GM18868 (cell line): ENCODE measurements at regions not wholly inside any gene's neighbourhood (a gene's known extent, or its start where the extent isn't known, plus 50 kb on each side); places are given as distances from the start of the nearest gene placed in this dataset.

ENCODE experiments used
- ATAC-seq: cut with Tn5 transposase; IDR thresholded peaks from one replicate; pipeline ENCODE4 v1.9.1; 2021; ENCODE audit warnings: mild to moderate bottlenecking, moderate library complexity; ENCODE audit not compliant: unreplicated experiment

DNA sequence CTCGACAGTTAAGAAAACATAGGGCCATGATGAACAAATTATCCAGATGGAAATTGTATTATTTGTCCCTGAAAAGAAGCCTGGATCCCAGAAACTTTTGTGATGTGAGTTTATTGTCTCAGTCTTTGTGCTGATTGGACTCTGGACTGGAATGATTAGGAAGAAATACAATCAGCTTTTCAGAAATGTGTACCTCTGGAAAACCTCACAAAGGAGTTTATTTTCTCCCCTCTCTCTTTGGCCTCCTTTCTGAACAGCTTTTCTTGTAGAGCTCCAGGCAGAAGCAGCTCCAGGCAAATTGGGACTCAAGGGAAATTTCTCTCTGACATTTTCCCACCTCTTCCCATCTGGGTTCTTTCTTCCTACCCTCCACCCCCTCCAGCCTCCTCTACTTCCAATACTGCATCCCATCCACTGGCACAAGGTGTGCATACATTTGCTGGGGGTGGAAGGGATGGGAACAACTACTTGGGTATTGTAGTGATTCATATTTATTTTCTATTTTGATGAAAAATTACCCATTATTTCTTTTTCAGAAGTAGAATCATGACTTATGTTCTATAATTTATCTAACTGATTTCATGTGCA, 119.7 kb downstream of the CD47 start:
- no peak for ATAC-seq

DNA sequence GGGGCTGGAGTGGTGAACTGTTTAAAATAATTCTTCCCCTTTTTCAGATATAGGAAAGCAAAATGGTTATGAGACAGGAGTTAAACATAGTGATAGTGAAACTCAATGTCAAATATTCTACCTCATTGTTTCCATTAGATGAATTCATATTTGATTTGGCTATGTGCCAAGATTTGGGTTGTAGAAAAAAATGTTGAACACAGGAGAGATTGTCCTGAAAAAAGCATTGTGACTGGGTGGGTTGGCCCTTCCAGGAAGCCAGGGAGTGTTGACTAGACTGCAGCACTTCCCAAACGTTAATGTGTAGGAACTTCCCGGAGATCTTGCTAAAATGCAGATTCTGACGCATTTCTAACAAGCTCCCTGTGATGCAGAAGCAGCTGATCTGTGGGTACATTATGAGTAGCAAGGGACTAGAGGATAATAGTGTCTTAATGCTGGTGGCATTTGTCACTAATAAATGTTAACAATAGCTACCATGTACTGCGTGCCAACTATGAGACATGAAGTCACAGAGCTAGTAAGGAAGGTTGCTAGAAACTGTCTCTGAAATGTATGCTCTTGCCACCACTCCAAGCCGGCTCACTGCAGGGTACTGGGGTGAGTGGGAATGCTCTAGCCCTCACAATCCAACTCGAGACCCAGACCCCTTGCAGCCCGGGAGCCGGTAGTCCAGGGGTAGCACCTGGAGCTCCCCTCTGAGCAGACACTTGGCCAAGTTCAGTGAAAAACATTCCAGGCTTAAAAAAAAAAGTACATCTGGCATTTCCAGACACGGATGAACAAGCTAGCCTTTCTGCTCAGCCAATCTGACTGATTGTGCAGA, 120.6 kb downstream of the CD47 start:
- ATAC-seq = no peak

DNA sequence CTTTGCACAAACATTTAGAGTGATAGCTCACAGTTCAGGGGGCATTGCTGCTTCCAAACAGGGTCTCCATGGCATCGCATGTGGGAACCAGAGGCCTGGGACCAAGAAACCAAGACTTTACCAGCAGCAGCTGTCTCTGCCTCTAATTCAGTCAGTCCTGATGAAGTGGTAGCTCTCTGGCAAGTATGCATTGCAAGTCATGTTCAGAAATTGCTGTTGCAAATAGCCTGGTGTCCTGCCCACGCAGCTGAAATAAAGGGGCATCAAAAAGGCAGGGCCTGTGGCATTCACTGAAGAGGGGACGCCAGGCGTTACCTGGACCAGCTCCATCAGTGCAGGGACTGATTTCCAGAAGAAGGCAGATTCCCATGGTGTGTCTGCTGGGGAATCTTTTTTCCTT, 121.3 kb downstream of the CD47 start:
- no peak for ATAC-seq

DNA sequence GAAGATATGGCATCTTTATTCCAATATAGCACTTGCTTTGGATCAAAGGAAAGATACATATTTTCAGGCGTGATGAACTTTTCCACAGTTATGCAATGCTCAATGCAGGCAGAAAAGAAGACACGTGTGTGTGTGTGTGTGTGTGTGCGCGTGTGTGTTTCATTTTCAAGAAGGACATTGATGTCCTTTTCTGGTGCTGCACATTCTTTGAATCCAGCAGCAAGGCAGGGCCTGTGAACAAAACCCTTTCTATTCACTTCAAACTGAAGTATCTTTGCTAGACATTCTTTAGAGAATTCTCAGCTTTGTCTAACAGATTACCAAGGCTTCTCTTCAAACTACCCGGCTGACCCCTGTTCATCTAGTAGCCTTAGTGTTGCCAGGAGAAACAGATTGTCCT, 124.6 kb downstream of the CD47 start:
- ATAC-seq = no peak

DNA sequence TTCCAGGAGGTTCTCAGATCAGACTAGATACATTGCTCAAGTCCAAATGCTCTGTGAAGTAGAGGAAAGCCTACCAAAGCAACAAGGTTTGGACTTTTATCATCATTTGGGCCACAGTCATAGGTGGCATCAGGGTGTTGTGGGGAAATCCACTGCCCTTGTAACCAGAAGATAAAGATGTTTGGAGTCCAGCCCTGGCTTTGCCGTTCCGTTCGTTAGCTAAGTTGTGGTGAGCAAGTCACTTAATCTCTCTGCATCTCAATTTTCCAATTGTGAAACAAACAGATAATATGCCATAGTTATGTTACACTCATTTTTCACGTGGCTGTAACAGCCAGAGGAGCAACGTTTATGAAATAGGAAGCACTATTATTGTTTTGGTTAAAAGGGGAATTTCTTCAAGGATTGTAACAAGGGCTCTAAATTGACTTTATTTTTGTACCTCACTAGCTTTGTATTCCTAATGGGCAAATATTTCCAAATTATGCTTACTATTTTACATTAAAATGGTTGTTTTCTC, 125.6 kb downstream of the CD47 start:
- ATAC-seq = no peak

DNA sequence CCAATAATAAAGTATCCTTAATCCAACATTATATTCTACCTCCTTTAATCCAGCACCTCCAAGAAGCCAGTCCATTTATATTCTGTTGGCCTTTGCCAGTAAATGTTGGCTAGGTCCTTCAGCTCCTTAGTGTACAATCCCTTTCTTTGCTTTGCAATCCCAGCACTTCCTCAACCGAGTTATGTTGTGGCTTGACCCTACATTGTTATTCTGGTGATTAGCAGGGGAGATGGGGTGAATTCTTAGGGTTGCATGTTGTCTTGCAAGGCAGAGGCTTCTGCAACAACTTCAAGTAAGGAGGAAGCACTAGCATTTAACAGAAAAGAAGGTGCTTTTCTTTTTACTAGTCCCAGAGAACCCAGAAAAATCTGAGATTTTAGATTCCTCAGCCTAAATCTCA, 127.2 kb downstream of the CD47 start:
- ATAC-seq = no peak

DNA sequence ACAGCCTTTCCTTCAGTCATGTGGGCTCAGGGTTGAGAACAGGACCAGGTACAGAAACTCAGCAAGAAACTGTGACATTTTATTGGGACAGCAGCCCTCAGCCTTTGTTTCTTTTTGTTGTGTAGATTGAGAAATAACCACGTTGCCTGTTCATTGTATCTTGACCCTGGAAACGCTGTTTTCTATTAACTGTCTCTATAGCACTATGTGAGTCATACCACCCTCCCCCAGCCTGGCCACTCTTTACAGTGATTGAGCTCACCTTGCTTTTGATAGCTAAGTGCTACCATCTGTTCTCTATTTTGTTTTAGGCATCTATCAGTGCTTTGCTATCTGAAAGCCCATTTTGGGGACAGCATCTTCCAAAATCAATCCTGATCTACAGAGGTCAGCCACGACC, 127.9 kb downstream of the CD47 start:
- no peak for ATAC-seq

DNA sequence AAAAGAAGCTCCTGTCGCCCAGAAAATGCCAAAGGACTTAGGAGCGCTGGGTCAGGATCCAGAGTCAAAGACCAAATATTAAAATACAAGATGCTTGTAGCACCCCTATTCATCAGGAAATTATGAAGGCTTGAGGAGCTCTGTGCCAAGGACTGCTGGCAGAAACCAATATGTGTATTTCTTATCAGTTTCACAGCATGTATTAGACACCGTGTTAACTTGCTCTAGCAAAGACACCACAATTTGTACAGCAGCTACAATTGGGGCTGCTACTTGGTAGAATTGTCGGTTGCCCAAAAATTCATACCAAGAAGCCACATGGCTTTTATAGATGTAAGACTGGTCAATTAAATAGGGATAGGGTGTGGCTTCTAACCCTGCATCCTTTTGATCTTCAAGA, 128.8 kb downstream of the CD47 start:
- no peak for ATAC-seq

DNA sequence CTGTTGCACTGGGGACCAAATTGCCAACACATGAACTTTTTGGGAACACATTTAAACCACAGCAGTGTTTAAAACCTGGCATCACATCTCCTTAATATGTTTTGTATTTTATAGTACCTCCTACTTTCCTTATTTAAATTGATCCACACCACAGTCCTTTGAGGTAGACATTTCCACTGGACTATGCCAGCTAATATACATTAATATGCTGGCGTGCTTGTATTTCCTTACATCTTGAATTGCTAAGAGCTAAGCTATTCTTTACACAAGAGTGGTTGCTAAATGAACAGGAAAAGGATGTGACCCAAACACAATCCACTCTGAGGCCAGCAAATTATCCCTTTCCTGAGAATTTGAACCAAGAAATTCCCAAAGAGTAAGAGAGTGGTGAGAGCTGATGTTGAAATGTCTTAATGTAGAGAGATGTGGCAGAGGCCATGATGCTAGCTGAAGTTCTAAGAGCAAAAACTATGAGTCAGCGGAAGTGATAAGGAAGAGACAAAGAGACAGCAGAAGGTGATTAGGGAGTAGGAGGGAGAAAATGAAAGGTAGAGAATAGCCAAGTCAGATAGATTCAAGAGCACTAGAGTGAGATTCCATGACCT, 131.2 kb downstream of the CD47 start:
- ATAC-seq = no peak

DNA sequence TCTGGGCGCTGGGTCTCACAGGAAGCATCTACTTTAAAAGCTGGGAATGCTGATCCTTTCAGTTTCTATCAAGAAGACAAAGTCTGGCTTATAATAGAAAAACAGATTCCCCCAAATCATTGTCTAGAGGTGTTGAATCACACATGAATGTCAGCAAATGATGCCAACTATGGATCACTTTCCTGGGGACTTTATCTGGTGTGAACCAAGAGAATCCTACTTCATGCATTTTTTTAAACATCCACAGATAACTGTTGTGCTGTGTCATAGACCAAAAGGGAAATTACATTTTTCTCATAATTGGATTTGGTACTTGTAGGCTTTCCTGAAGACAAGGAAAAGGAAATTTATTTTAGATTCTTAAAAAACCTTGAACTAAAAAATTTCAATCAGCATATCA, 132.7 kb downstream of the CD47 start:
- ATAC-seq = no peak

DNA sequence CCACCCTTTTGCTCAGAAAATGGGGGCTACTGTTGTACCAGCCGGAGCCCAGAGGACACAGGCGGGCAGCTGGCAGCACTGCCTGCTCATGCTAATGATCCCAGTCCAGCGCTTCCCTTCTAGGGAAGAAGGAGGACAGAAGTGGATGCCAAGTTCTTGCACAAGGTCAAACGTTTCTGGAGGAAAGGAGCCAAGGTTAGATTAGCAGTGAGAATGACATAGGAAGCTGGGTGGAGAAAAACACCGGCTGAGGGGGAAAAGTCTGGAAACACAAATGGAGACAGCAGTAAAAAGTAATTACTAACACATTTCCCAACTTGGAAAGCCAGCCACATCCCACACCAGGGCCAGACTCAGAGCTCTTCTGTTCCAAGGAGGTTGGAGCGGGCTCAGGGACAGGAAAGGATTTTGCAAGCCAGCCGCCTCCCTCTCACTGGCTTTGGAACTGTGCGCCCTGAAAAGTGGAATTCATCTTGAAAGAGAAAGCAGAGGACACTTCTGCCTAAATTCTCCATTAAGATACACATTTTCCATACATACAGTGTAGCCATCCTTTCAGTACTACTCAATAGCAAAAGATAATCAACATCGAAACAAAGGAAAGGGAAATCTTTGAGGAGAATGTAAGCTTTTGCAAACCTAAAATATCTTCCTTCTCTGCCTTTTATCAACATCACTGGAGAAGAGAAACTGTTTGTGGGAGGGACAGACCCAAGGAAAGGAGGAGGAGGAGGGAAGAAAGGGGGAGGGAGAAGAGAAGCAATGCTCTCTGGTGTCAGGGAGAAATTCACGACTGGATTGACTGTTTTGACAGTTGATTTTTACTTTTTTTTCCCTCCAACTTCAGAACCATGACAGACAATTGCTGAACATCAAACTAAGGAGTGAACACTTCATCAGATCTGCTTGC, 133.6 kb downstream of the CD47 start:
- ATAC-seq = no peak

DNA sequence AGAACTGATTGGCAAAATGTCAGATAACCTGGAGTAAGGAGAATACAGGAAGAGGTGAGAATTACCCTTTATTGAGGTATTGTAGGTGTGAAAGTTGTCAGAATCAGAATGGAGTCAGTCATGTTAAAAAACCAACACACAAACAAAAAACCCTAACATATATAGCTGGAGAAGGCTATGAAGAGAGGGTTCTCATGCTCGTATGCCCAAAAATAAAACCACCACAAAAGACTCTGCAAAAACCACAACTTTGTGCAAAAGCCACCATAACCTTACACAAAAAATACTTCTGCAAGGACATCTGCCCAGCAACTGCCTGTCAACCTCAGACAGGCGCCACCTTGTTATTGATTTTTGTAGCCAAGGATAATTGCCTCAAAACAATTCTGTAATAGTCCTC, 136.0 kb downstream of the CD47 start:
- no peak for ATAC-seq

DNA sequence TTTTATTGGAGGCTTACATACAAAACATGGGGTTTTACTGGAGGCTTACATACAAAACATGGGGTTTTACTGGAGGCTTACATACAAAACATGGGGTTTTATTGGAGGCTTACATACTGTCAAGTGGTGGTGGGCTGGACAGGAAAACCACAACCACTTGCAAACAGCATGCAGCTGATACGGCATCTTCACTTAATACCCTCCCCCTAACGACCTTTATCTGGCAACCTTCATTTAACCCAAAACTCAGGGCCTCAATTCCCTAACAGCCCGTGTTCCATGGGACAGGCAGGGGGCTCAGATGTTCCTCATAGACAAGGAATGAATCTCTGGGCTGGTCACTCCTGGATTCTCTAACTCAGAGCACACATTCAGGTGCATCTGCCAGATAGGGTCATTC, 137.1 kb downstream of the CD47 start:
- no peak for ATAC-seq

DNA sequence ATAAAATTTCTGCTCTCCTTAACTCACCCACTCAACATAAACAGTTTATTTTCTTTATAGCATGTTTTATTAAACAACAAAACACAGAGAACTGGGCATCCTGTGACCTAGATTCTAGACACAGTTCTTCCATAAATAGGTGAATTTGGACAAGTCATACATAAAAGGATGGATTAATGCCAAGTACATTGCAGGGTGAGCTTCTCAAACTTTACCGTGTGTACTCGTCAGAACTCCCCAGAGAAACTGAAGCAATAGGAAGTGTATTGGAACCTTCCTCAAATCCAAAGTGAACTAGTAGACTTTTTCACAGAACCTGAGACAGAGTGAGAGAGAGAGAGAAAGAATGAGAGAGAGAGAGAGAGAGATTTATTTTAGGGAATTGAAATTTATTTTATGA, 139.7 kb downstream of the CD47 start:
- ATAC-seq = no peak

DNA sequence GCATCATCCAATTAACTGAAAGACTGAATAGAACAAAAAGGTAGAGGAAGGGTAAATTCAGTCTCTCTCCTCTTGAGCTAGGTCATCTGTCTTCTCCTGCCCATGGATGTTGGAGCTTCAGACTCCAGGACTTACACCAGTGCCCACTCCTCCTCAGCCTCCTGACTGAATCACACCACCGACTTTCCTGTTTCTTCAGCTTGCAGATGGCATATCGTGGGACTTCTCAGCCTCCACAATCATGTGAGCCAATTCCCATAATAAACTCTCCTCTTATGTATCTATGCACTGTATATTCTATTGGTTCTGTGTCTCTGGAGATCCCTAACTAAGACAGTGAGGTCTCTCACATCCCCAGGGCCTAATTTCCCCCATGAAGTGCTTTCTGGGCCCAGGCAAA, 140.4 kb downstream of the CD47 start:
- ATAC-seq = no peak

DNA sequence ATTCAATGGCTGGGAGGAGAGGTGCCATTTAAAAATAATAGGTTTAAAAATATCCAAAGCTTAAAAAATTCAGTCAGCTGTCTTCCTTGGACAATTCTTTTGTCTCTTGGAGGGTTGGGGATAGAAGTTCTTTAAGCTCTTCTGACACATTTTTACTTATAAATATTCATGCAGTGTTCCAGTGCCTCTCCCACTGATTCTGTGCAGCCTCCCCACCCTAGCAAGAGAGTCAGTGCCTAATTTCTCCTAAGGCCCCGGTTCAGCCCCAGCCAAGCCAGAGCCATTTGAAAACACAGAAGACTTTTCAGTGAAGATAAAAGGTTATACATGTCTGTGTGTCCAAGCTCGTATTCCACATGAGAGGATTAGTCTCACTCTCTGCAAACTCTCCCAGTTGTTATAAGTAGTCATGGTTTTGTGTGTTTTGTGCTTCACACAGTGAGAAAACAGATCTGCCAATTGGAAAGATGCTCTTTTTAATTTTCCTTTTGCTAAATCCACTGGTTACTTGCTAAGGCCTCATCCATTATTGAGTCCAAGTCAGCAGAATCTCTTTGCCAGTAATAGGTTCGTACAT, 141.3 kb downstream of the CD47 start:
- no peak for ATAC-seq

DNA sequence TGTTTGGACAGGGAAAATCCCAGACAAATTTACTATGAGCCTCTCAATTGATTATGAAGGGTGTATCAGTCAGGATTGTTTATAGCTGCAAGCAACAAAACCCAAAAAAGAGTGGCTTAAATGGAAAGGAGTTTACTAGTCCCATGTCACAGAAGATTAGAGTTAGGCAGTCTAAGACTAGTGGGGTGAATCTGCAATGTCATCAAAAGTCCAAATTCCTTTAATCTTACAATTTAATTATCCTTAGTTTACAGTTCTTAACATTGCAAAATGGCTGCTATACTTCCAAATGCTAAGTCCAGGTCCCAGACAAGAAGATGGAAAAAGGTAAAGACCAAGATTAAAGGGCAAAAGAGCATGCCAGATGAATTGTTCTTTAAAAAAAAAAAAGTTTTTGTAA, 143.6 kb downstream of the CD47 start:
- ATAC-seq = no peak

DNA sequence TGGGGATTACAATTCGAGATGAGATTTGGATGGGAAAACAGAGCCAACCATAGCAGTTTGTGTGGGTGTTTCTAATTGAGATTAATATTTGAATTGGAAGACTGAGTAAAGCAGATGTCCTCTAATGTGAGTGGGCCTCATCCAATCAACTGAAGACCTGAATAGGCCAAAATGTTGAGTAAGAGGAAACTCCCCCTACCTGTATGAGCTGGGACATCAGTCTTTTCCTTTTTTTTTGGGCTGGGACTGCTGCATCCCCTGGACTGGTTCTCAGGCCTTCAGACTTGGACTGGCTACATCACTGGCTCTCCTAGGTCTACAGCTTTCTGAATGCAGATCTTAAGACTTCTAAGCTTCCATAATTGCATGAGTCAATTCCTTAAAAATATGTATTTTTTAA, 144.1 kb downstream of the CD47 start:
- ATAC-seq = no peak

DNA sequence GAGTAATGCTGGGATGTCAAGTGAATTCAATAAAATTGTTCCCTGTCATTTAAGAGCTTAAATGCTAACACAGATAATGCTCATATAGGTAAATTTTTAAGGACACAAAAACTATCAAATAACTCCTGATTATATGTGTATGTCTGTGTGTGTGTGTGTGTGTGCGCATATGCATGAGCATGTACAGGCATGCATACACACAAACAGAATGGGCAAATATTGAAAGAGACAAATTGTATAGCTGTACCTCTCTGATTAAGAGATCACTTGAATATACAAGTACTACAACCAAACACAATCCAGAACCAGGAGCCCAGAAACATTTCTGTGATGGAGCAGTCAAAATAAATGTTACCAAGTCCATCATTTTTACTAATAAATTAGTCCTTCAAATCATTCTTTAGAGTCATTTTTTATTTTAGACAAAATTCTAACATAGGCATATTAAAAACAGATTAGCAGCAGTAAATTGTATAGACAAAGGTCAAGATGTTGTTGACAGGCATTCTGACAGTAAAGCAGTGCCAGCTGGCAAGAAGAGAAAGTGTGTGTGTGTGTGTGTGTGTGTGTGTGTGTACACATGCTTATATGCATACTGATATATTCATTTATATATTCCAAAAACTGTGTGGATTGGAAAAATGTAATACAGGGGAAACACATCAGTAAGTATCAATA, 145.3 kb downstream of the CD47 start:
- no peak for ATAC-seq

DNA sequence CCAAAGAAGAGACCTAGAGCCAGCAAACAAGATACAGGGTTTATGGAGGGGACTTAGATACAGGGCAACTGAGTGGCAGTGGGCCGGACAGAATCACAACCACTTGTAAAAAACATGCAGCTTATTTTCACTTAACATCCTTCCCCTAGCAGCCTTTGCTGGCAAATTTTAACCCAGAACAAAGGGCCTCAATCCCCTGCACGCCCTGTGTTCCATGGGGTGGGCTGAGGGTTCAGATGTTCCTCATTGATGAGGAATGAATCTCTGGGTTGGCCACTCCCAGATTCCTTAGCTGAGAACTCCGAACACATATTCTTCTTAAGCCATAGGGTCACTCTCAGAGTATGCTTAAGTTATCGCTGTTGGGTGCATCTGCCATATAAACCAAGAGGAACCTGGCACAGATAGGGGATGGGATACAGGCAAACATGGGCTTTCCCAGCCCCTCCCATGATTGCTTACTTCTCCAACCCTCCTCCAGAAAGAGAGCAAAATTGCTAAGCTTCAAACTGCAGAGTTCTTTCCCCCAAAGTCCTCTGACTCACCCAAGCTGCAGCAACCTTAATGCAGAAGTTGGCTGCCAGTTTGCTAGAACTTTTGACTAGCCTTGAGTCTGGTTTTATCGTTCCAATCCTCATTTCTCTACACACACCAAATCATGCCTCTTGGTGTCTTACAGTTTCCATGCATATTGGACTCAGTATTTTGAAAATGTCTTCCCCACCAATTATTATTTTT, 146.9 kb downstream of the CD47 start:
- no peak for ATAC-seq
